Esophagus (tissue), 2 donors: ENCODE measurements at regions not wholly inside any gene's neighbourhood (a gene's known extent, or its start where the extent isn't known, plus 50 kb on each side); places are given as distances from the start of the nearest gene placed in this dataset.

ENCODE experiments used
- H3K27ac ChIP-seq, 2 donors: one replicate each; pipeline ENCODE4 v1.5.1; 2013; ENCODE audit warnings: low read depth in 2 of 2, mild to moderate bottlenecking in 2 of 2, inconsistent platforms in 1 of 2, low read length in 1 of 2, moderate library complexity in 1 of 2
- H3K27me3 ChIP-seq, 2 donors: one replicate each; pipeline ENCODE4 v1.6.1; 2013; ENCODE audit warnings: low read length in 2 of 2, control low read depth in 1 of 2, mild to moderate bottlenecking in 1 of 2; ENCODE audit not compliant: insufficient read depth in 2 of 2, control insufficient read depth in 1 of 2
- H3K36me3 ChIP-seq, 2 donors: one replicate each; pipeline ENCODE4 v1.6.1; 2013; ENCODE audit warnings: low read length in 1 of 2; ENCODE audit not compliant: control insufficient read depth in 2 of 2, insufficient read depth in 2 of 2
- H3K4me1 ChIP-seq, 2 donors: one replicate each; pipeline ENCODE4 v1.6.1; 2013; ENCODE audit warnings: low read length in 1 of 2; ENCODE audit not compliant: control insufficient read depth in 2 of 2, insufficient read depth in 2 of 2
- H3K4me3 ChIP-seq, 2 donors: one replicate each; pipeline ENCODE4 v1.5.1; 2013; ENCODE audit warnings: low read length in 2 of 2, mild to moderate bottlenecking in 2 of 2, low read depth in 1 of 2, moderate library complexity in 1 of 2
- H3K9me3 ChIP-seq, 2 donors: one replicate each; pipeline ENCODE4 v1.6.1; 2013; ENCODE audit warnings: mild to moderate bottlenecking in 2 of 2, low read depth in 1 of 2, low read length in 1 of 2, moderate library complexity in 1 of 2; ENCODE audit not compliant: control insufficient read depth in 2 of 2, insufficient read depth in 1 of 2
- WGBS, 2 donors: extraction: QIAGEN DNeasy Blood & Tissue Kit; methylation state at CpG; one replicate each; pipeline ENCODE4 v1.1.7; 2013; 5-methylcytosine and 5-hydroxymethylcytosine counted together
- donor health status: healthy with polysubstance abuse.
- donor health status: Bipolar disorder and iron deficiency.

DNA sequence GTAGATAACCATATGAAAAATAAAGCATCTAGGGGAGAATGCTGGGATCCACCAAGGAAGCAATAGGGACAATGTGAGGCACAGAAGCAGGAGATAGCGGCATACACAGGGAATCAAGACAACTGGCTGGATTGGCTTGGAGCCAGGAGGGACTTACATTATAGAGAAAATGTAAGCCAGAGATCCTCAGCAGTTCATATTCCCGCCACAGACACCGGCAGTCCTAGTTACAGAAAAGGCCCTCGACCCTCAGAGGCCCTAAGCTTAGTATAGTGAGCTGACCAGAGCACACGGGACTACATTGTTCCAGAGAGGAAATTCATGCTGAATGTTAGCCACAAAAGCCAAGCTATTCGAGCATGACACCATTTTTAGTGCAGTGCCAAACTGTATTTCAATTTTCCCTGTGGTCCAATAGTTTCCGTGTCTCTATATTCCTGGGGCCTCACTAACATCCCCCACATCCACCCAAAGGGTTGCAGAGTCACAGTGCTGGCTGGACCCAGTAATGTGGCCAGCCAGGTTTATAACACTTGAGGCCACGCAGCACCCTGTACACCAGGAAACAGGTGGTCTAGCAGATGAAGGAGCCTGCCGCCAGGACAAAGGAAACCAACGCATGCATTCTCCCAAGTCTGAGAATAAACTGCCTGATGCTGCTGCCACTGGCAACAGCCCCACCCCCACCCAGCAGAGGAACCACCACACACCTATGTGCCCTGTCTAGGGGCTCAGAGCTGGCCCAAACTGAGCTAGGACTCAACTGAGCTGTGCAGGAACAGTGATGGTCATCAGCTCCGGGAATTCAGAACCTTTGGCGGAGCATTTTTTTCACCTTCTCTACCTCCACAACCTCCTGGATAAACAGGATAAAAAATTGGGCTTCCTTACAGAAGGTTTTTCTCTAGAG is 693.2 kb upstream of the CHD1 start:
- Histone ChIP-seq H3K27me3 (no peaks in the 10 kb centered on the region), H3K4me3 (no peak overlapping the region), H3K27ac (no peak overlapping the region), H3K36me3 (no peaks in the 10 kb centered on the region), H3K9me3 (no peaks in the 10 kb centered on the region), H3K4me1 (no peaks in the 10 kb centered on the region)
- WGBS, 2 donors = 66 to 74% methylated on average over 12 of the region's 12 CpGs

DNA sequence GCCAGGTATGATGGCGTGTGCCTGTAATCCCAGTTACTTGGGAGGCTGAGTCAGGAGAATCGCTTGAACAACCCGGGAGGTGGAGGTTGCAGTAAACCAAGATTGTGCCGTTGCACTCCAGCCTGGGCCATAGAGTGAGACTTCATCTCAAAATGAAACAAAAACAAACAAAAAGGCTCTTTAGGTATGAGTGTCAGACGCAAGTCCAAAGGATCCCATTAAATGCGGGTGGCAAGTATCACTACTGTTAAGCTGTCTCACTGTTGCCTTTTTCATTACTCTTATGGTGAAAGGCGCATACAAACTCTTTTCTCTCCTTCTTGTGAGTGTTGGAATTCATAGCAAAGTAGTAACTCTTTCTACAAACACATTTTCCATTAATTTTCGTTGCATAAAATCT is 688.5 kb upstream of the CHD1 start:
- Histone ChIP-seq H3K4me3 (no peak overlapping the region), H3K4me1 (no peaks in the 10 kb centered on the region), H3K27ac (no peak overlapping the region), H3K9me3 (no peaks in the 10 kb centered on the region), H3K27me3 (no peaks in the 10 kb centered on the region), H3K36me3 (no peaks in the 10 kb centered on the region)
- WGBS, 2 donors = 83 to 86% methylated on average over 8 of the region's 8 CpGs

DNA sequence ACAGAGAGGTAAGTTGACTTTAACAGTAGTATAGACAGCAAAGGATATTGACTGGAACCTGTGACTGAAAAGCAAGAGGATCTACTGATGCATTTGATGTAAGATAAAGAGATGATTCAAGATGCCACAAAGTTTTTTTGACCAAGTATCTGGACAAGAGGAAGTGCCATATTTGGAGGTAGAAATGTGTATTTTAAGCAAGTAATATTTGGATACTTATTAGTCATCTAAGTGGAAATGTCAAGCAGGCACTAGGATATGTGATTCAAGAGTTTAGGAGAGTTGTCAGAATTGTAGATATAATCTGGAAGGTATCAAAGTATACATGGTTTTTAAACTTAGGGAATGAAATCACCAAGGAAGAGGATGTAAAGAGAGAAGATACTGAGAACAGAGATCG is 686.1 kb upstream of the CHD1 start:
- H3K27me3 ChIP-seq = no peaks in the 10 kb centered on the region
- H3K36me3 ChIP-seq = no peaks in the 10 kb centered on the region
- WGBS, 2 donors = 69 to 81% methylated on average over 1 of the region's 1 CpG
- no peak overlapping the region for H3K4me3 ChIP-seq
- no peaks in the 10 kb centered on the region for H3K9me3 ChIP-seq
- no peaks in the 10 kb centered on the region for H3K4me1 ChIP-seq
- no peak overlapping the region for H3K27ac ChIP-seq

DNA sequence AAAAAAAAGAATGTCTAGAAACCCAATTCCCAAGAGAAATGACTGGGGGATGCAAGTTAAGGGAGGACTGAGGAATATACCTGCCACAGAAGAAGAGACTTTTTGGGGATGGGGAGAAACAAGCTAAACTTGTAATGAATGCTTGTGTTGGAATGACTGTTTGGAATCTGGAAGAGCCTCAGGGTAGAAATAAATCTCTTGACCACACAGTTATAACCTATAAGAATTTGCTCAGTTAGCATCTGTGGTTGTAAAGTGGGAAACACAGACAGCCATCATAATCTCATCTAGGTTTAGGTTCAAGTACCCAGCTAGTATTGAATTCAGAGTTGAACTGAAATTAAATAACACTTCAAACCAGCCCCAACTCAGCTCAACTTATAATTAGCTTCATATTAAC is 678.3 kb upstream of the CHD1 start:
- H3K27me3 ChIP-seq = no peaks in the 10 kb centered on the region
- H3K27ac ChIP-seq = no peak overlapping the region
- H3K4me3 ChIP-seq = no peak overlapping the region
- no peaks in the 10 kb centered on the region for H3K9me3 ChIP-seq
- no peaks in the 10 kb centered on the region for H3K4me1 ChIP-seq
- H3K36me3 ChIP-seq = no peaks in the 10 kb centered on the region

DNA sequence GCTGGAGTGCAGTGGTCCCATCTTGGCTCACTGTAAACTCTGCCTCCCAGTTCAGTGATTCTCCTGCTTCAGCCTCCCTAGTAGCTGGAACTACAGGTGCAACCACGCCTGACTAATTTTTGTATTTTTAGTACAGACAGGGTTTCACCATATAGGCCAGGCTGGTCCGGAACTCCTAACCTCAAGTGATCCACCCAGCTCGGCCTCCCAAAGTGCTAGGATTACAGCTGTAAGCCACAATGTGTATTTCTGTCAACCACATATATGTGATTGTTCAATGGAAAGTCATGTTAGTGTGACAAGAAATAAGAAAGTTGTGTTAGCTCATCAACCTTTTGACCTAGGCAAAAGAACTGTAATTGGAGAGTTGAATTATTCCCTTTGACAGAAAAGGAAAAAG is 677.1 kb upstream of the CHD1 start:
- Histone ChIP-seq H3K4me1 (no peaks in the 10 kb centered on the region), H3K9me3 (no peaks in the 10 kb centered on the region), H3K27me3 (no peaks in the 10 kb centered on the region), H3K36me3 (no peaks in the 10 kb centered on the region), H3K27ac (no peak overlapping the region), H3K4me3 (no peak overlapping the region)
- WGBS, 2 donors = 81 to 87% methylated on average over 3 of the region's 3 CpGs

DNA sequence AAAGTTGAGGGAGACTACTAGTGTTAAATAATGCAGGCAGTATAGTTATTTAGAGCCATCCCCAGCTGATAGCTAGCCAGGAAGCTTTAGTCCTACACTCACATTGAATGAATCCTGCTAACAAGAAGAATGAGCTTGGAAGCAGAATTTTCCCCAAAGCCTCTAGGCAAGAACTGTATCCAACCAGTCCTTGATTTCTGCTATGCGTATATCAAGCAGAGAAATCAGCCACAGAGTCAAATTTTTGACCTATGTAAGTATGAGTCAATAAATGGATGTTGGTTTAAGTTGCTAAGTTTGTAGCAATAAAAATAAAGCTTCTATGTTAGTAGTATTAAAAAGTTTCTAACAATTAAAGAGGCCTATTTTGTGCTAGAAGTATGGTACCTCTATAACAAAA is 672.1 kb upstream of the CHD1 start:
- Histone ChIP-seq H3K27ac (no peak overlapping the region), H3K36me3 (no peaks in the 10 kb centered on the region), H3K9me3 (no peaks in the 10 kb centered on the region), H3K27me3 (no peaks in the 10 kb centered on the region), H3K4me1 (no peaks in the 10 kb centered on the region), H3K4me3 (no peak overlapping the region)
- 72 to 91% methylated on average over 1 of the region's 1 CpG for WGBS, 2 donors

DNA sequence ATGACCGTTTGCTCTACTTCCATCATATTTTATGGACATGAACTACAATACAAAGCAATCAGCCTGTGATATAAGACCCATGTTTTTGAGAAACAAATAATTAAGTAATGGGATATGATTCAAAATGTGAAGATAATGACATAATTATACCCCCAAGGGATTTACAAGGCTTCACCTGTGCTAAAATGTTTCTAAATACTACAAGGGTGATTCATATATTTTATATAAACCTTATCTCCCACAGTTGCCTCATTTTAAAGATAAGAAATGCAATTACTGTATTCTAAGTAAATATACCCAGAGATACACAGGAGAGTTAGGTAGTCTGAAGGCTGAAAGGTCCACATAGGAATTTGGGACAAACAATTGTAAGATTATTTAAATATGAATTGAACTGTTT is 662.0 kb upstream of the CHD1 start:
- Histone ChIP-seq H3K4me3 (no peak overlapping the region), H3K27ac (no peak overlapping the region), H3K36me3 (no peaks in the 10 kb centered on the region), H3K4me1 (no peaks in the 10 kb centered on the region), H3K9me3 (no peaks in the 10 kb centered on the region), H3K27me3 (no peaks in the 10 kb centered on the region)
- 63 to 65% methylated on average over 1 of the region's 1 CpG for WGBS, 2 donors

DNA sequence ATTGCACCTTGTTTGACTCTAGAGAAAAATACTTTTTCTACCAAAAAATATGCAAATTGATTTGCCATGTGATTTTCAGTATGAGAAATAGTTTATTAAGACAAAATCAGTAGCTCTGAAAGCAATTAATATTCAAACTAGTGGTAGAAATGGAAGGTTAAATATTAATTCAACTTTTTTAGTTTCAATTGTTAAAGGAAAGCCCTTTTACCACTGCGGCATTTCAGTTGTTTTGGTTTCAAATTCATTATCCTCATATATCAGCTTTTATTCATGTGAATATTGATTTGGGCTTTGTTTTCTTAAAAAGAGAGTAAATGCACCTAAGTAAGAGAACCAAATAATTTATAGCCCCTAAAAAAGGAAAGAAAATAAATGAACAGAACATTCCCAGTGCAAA is 660.6 kb upstream of the CHD1 start:
- H3K4me1 ChIP-seq = no peaks in the 10 kb centered on the region
- WGBS, 2 donors = 86% methylated on average over 1 of the region's 1 CpG
- no peaks in the 10 kb centered on the region for H3K9me3 ChIP-seq

DNA sequence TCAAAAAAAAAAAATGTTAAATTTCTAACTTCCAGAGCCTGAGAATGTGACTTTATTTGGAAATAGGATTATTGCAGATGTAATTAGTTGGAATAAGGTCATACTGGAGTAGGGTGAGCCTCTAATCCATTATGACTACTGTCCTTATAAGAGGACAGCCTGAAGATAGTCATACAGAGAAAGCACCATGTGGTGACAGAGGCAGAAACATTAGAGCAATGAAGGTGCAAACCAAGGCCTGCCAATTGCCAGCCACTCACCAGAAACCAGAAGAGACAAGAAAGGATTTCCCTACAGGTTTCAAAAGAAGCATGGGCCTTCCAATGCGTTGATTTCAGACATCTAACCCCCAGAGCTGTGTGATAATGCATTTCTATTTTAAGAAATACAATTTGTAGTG is 659.2 kb upstream of the CHD1 start:
- Histone ChIP-seq H3K9me3 (no peaks in the 10 kb centered on the region), H3K4me1 (no peaks in the 10 kb centered on the region), H3K36me3 (no peaks in the 10 kb centered on the region), H3K4me3 (no peak overlapping the region), H3K27ac (no peak overlapping the region), H3K27me3 (no peaks in the 10 kb centered on the region)
- 59 to 67% methylated on average over 1 of the region's 1 CpG for WGBS, 2 donors

More for the DNA sequence above, 660.6 kb upstream of the CHD1 start:
- Histone ChIP-seq H3K27me3 (no peaks in the 10 kb centered on the region), H3K4me3 (no peak overlapping the region), H3K36me3 (no peaks in the 10 kb centered on the region), H3K27ac (no peak overlapping the region)

DNA sequence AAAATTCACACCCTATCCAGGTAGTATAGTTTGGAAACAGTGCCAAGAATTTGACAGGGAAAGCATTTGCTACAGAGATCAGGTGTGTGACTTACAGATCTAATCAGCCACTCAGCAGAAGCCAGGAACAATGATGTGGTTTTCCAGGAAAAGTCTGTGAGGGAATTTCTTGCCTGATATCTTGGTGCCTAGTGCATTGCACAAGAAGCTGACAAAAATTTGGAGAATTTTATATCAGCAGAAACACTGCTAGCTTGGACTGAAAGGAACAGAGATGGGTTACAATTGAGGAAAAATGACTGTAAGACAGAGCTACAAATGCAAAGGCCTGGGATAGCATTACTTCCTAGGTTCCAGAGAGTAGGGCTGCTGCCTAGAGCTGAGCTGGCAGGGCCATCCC is 658.1 kb upstream of the CHD1 start:
- Histone ChIP-seq H3K4me3 (no peak overlapping the region), H3K36me3 (no peaks in the 10 kb centered on the region), H3K4me1 (no peaks in the 10 kb centered on the region), H3K27me3 (no peaks in the 10 kb centered on the region), H3K9me3 (no peaks in the 10 kb centered on the region), H3K27ac (no peak overlapping the region)
